ENCODE measurements at regions not wholly inside any gene's neighbourhood (a gene's known extent, or its start where the extent isn't known, plus 50 kb on each side); places are given as distances from the start of the nearest gene placed in this dataset.
A peak's percentile ranks its signal among the peaks of the same experiment; 100 is the strongest.

DNA sequence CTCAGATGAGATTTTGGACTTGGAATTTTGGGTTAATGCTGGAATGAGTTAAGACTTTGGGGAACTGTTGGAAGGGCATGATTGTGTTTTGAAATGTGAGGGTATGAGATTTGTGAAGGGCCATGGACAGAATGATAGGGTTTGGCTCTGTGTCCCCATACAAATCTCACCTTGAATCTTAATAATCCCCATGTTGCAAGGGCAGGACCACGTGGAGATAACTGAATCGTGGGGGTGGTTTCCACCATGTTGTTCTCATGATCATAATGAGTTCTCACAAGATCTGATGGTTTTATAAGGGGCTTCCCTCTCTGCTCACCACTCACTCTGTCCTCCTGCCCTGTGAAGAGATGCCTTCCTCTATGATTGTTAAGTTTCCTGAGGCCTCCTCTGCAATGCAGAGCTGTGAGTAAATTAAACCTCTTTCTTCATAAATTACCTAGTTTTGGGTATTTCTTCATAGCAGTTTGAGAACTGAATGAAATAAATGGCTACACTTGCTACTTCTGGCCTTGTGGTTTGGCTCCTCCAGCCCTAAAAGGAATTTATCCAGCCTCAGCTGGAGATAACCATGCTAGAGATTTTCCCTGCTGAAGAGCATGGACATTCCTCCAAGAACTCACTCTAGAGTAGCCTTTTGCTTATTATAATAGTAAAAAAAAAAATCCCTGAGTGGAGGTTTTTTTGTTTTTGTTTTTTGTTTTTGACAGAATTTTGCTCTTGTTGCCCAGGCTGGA, 144.3 kb upstream of the TFPI start:
- DNase-seq (no peak), ATAC-seq (ENCODE audit: insufficient read depth, low FRiP score) (no peak)
- H3K9me3 ChIP-seq (ENCODE audit: control insufficient read depth in 4 of 4, insufficient read depth in 3 of 4, low read length in 3 of 4) = no peaks in the 10 kb centered on the region
- H3K4me1 ChIP-seq (ENCODE audit: control insufficient read depth in 5 of 5, insufficient read depth in 5 of 5, low read length in 5 of 5) = no peaks in the 10 kb centered on the region
- H3K27ac ChIP-seq (ENCODE audit: low read depth in 1 of 2, low read length in 1 of 2) = no peak overlapping the region
- no peak overlapping the region for H3K4me3 ChIP-seq
- no peak for TF ChIP-seq CTCF (IDR thresholded peaks at IDR 0.05; ENCODE audit: control extremely low read depth, extremely low read depth)
- H3K36me3 ChIP-seq (ENCODE audit: control insufficient read depth in 4 of 4, insufficient read depth in 4 of 4, low read length in 4 of 4) = no peaks in the 10 kb centered on the region
- H3K27me3 ChIP-seq (ENCODE audit: control insufficient read depth in 3 of 3, insufficient read depth in 3 of 3, low read length in 2 of 3) = no peaks in the 10 kb centered on the region
- H3K9ac ChIP-seq (ENCODE audit: insufficient read depth in 1 of 2, low read length in 2 of 2) = no peak overlapping the region
- 84 to 93% methylated on average over 2 of the region's 2 CpGs for WGBS, 2 donors

GRCh38 chr2:187702157-187702556, 147.9 kb upstream of the TFPI start:
- 57 to 64% methylated on average over 1 of the region's 1 CpG for WGBS, 2 donors
- no peak for ATAC-seq (ENCODE audit: insufficient read depth, low FRiP score)

GRCh38 chr2:187708272-187708671, 154.0 kb upstream of the TFPI start:
- no peak for DNase-seq
- no peak for ATAC-seq (ENCODE audit: insufficient read depth, low FRiP score)
- peaks cover 0 to 22% (median 0%) of the 10 kb centered on the region in 5 donors for H3K4me1 ChIP-seq (ENCODE audit: control insufficient read depth in 5 of 5, insufficient read depth in 5 of 5, low read length in 5 of 5)
- H3K4me3 ChIP-seq = no peak overlapping the region
- H3K27ac ChIP-seq (ENCODE audit: low read depth in 1 of 2, low read length in 1 of 2) = no peak overlapping the region
- 93 to 95% methylated on average over 1 of the region's 1 CpG for WGBS, 2 donors
- H3K27me3 ChIP-seq (ENCODE audit: control insufficient read depth in 3 of 3, insufficient read depth in 3 of 3, low read length in 2 of 3) = no peaks in the 10 kb centered on the region
- H3K36me3 ChIP-seq (ENCODE audit: control insufficient read depth in 4 of 4, insufficient read depth in 4 of 4, low read length in 4 of 4) = no peaks in the 10 kb centered on the region
- H3K9me3 ChIP-seq (ENCODE audit: control insufficient read depth in 4 of 4, insufficient read depth in 3 of 4, low read length in 3 of 4) = no peaks in the 10 kb centered on the region
- TF ChIP-seq CTCF (IDR thresholded peaks at IDR 0.05; ENCODE audit: control extremely low read depth, extremely low read depth) = no peak
- H3K9ac ChIP-seq (ENCODE audit: insufficient read depth in 1 of 2, low read length in 2 of 2) = no peak overlapping the region

More at GRCh38 chr2:187702157-187702556, 147.9 kb upstream of the TFPI start:
- H3K27ac ChIP-seq (ENCODE audit: low read depth in 1 of 2, low read length in 1 of 2) = no peak overlapping the region
- no peak overlapping the region for H3K9ac ChIP-seq (ENCODE audit: insufficient read depth in 1 of 2, low read length in 2 of 2)
- H3K36me3 ChIP-seq (ENCODE audit: control insufficient read depth in 4 of 4, insufficient read depth in 4 of 4, low read length in 4 of 4) = no peaks in the 10 kb centered on the region
- H3K27me3 ChIP-seq (ENCODE audit: control insufficient read depth in 3 of 3, insufficient read depth in 3 of 3, low read length in 2 of 3) = no peaks in the 10 kb centered on the region
- no peak for TF ChIP-seq CTCF (IDR thresholded peaks at IDR 0.05; ENCODE audit: control extremely low read depth, extremely low read depth)
- no peaks in the 10 kb centered on the region for H3K4me1 ChIP-seq (ENCODE audit: control insufficient read depth in 5 of 5, insufficient read depth in 5 of 5, low read length in 5 of 5)
- DNase-seq = no peak
- no peak overlapping the region for H3K4me3 ChIP-seq
- no peaks in the 10 kb centered on the region for H3K9me3 ChIP-seq (ENCODE audit: control insufficient read depth in 4 of 4, insufficient read depth in 3 of 4, low read length in 3 of 4)

GRCh38 chr2:187709065-187709464, 154.8 kb upstream of the TFPI start:
- H3K9ac ChIP-seq (ENCODE audit: insufficient read depth in 1 of 2, low read length in 2 of 2) = no peak overlapping the region
- TF ChIP-seq CTCF (IDR thresholded peaks at IDR 0.05; ENCODE audit: control extremely low read depth, extremely low read depth) = no peak
- no peak overlapping the region for H3K4me3 ChIP-seq
- ATAC-seq (ENCODE audit: insufficient read depth, low FRiP score) = no peak
- H3K9me3 ChIP-seq (ENCODE audit: control insufficient read depth in 4 of 4, insufficient read depth in 3 of 4, low read length in 3 of 4) = no peaks in the 10 kb centered on the region
- peak in 2 of 3 donors; percentile 29 to 47 for DNase-seq
- H3K27me3 ChIP-seq (ENCODE audit: control insufficient read depth in 3 of 3, insufficient read depth in 3 of 3, low read length in 2 of 3) = no peaks in the 10 kb centered on the region
- H3K4me1 ChIP-seq (ENCODE audit: control insufficient read depth in 5 of 5, insufficient read depth in 5 of 5, low read length in 5 of 5) = peaks cover 0 to 22% (median 0%) of the 10 kb centered on the region in 5 donors
- no peak overlapping the region for H3K27ac ChIP-seq (ENCODE audit: low read depth in 1 of 2, low read length in 1 of 2)
- H3K36me3 ChIP-seq (ENCODE audit: control insufficient read depth in 4 of 4, insufficient read depth in 4 of 4, low read length in 4 of 4) = no peaks in the 10 kb centered on the region
- 73 to 80% methylated on average over 2 of the region's 2 CpGs for WGBS, 2 donors

Data from lung (tissue), 11 donors.